AG04450 (cell line): ENCODE measurements at regions not wholly inside any gene's neighbourhood (a gene's known extent, or its start where the extent isn't known, plus 50 kb on each side); places are given as distances from the start of the nearest gene placed in this dataset.

ENCODE experiments used
- CTCF ChIA-PET: fragments of 300-600, 350-600 bp; formaldehyde crosslinking; extraction: SDS; loops from one replicate; lab custom pipeline; 2022; ENCODE audit warnings: antibody characterized with exemption, inconsistent platforms; lab: Charles Lee
- POLR2A ChIA-PET: fragments of 350-600 bp; formaldehyde crosslinking; extraction: SDS; loops from one replicate; lab custom pipeline; 2021; ENCODE audit warnings: antibody characterized with exemption, inconsistent platforms; lab: Yijun Ruan, JAX
- DNase-seq: peaks from one replicate; pipeline ENCODE4 v3.0.0-alpha.2; 2011; ENCODE audit warnings: low read depth, low spot score
- H3K27ac ChIP-seq: one replicate; pipeline ENCODE4 v1.5.1; 2012; ENCODE audit warnings: low read depth, low read length, control low read depth
- H3K27me3 ChIP-seq: one replicate; pipeline ENCODE4 v1.6.0; 2012; ENCODE audit warnings: low read length; ENCODE audit not compliant: control insufficient read depth, insufficient read depth
- H3K4me3 ChIP-seq: 2 replicates; pipeline ENCODE4 v1.5.1; 2011; ENCODE audit warnings: mild to moderate bottlenecking, low read depth, low read length, control low read depth
- H3K9me3 ChIP-seq: 2 replicates; pipeline ENCODE4 v1.5.1; 2012; ENCODE audit warnings: low read length; ENCODE audit not compliant: control insufficient read depth, insufficient read depth
- TF ChIP-seq, protein P1 (sequence below): IDR thresholded peaks from 2 replicates; pipeline ENCODE4 v1.5.1; 2011; ENCODE audit warnings: low read depth, low read length, control low read depth, inconsistent platforms

DNA sequence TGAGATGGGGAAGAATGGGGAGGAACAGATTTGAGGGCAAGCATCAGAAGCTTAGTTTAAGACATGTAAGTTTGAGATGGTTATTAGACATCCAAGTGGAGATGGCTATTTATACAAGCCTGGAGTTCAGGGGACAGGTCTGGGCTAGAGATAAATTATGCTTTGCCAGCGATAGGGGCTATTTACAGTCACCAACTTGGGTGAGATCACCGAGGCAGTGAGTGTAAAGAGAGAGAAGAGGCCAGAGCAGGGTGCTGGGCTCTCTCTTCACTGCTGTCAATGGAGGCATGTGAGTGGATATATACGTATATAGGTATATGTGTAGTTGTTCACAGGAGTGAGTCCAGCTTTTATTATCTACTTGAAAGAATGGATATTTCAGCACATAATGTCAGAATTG, 81.0 kb downstream of the QPCT start:
- no peak for DNase-seq
- no peaks in the 10 kb centered on the region for H3K9me3 ChIP-seq
- POLR2A ChIA-PET, result no interaction called here
- H3K27ac ChIP-seq, result no peak overlapping the region
- CTCF ChIA-PET, result interaction anchor here (1.3 to 2.6 kb wide), 2 partner anchors 11 to 452 kb away, joined by 4 to 8 read pairs; no protein-coding TSS in a partner anchor
- no peaks in the 10 kb centered on the region for H3K27me3 ChIP-seq
- TF ChIP-seq, protein P1, sequence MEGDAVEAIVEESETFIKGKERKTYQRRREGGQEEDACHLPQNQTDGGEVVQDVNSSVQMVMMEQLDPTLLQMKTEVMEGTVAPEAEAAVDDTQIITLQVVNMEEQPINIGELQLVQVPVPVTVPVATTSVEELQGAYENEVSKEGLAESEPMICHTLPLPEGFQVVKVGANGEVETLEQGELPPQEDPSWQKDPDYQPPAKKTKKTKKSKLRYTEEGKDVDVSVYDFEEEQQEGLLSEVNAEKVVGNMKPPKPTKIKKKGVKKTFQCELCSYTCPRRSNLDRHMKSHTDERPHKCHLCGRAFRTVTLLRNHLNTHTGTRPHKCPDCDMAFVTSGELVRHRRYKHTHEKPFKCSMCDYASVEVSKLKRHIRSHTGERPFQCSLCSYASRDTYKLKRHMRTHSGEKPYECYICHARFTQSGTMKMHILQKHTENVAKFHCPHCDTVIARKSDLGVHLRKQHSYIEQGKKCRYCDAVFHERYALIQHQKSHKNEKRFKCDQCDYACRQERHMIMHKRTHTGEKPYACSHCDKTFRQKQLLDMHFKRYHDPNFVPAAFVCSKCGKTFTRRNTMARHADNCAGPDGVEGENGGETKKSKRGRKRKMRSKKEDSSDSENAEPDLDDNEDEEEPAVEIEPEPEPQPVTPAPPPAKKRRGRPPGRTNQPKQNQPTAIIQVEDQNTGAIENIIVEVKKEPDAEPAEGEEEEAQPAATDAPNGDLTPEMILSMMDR, result no peak
- H3K4me3 ChIP-seq, result no peak overlapping the region

DNA sequence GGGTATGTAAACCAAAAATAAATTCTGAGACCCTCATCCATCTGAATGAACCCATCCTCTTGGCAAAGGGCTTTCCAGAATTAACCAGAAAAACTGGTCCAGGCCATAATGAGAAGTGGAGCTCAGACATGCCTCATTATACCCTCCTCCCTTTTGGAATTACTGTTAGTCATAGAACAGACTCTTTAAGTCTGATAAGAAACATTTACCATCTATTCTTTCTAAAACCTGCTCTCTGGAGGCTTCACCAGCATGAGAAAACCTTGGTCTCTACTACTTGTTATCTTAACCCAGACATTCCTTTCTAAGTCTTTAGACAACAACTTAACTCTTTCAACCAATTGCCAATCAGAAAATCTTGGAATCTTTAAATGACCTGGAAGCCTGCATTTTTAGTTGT, 82.8 kb downstream of the QPCT start:
- ChIA-PET POLR2A (no interaction called here), CTCF (interaction anchor here (1.2 to 2.6 kb wide), 2 partner anchors 31 to 451 kb away, joined by 3 to 8 read pairs; no protein-coding TSS in a partner anchor)
- TF ChIP-seq, protein P1, result no peak
- H3K9me3 ChIP-seq, result no peaks in the 10 kb centered on the region
- no peak overlapping the region for H3K4me3 ChIP-seq
- no peak overlapping the region for H3K27ac ChIP-seq
- no peak for DNase-seq
- no peaks in the 10 kb centered on the region for H3K27me3 ChIP-seq

DNA sequence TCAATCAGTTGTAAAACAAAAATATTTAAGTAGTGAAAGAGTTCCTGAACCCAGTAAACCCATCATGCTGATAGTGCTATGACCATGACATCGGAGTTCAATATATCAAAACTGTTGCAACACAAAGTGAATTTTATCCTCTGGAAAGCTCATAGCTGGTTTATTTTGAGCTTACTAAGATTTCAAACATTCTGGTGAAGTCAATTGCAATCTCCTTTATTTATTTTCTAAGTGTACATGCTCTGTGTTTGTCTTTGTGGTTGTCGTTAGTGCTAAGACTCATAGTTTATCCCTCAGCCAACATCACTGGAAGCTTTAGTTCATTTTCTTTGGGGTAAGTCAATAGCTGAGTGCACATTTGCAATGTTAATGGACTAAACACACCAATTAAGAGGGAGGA, 91.9 kb downstream of the QPCT start:
- H3K4me3 ChIP-seq, result no peak overlapping the region
- peaks cover 4% of the 10 kb centered on the region; the same call in 1 of the 2 replicates for H3K9me3 ChIP-seq
- DNase-seq, result no peak
- no peaks in the 10 kb centered on the region for H3K27me3 ChIP-seq
- TF ChIP-seq, protein P1, result no peak
- ChIA-PET CTCF (interaction anchor here (2.6 kb wide), 1 partner anchor 441 kb away, joined by 11 read pairs; no protein-coding TSS in a partner anchor), POLR2A (interaction anchor here (0.6 to 1.1 kb wide), 3 partner anchors 24 to 64 kb away, joined by 3 to 7 read pairs (median 4); no protein-coding TSS in a partner anchor)
- no peak overlapping the region for H3K27ac ChIP-seq

DNA sequence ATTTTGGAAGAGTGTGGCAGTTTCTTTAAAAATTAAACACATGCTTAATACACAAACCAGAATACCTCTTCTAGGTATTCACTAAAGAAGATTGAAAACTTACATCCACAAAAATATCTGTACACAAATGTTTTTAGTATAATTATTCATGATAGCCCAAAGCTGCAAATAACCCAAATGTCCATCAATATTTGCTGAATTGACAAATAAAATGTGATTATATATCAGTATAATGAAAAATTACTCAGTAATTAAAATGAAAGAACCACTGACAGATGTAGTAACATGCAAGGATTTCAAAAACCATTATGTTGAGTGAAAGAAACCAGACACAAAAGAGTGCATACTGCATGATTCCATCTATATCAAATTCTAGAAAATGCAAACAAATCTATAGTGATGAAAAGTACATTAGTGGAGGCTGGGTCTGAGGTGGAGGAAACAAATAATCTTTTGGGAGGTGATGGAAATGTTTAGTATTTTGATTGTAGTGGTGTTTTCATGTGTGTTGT, 94.8 kb downstream of the QPCT start:
- DNase-seq, result no peak
- POLR2A ChIA-PET, result no interaction called here
- TF ChIP-seq, protein P1, result no peak
- no peak overlapping the region for H3K27ac ChIP-seq
- H3K4me3 ChIP-seq, result no peak overlapping the region
- H3K27me3 ChIP-seq, result no peaks in the 10 kb centered on the region
- H3K9me3 ChIP-seq, result peaks cover 6% of the 10 kb centered on the region; the same call in 1 of the 2 replicates
- CTCF ChIA-PET, result interaction anchor here (1.4 kb wide), 1 partner anchor 438 kb away, joined by 3 read pairs; no protein-coding TSS in a partner anchor

DNA sequence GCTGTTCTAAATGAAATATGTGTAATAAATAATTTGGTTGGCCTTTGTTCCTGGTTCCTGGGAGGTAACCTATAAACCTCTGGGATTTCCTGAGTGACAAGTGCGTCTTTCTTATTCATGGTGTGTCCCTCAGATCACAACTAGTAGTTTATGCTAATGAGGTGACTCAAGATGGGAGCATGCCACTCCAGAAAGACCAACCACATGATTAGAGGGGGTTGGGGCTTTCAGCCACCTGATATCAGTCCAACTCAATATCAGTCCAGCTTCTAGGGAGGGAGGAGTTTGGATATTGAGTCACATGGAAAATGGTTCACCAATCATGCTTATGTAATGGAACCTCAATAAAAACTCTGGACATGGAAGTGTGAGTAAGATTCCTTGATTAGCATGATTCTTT, 96.6 kb downstream of the QPCT start:
- POLR2A ChIA-PET, result no interaction called here
- no peaks in the 10 kb centered on the region for H3K27me3 ChIP-seq
- H3K27ac ChIP-seq, result no peak overlapping the region
- CTCF ChIA-PET, result no interaction called here
- TF ChIP-seq, protein P1, result no peak
- peaks cover 6% of the 10 kb centered on the region; the same call in 1 of the 2 replicates for H3K9me3 ChIP-seq
- H3K4me3 ChIP-seq, result no peak overlapping the region
- no peak for DNase-seq
